GM21515 (cell line): ENCODE measurements at regions not wholly inside any gene's neighbourhood (a gene's known extent, or its start where the extent isn't known, plus 50 kb on each side); places are given as distances from the start of the nearest gene placed in this dataset.

Experiments
- ATAC-seq: cut with Tn5 transposase; IDR thresholded peaks from one replicate; pipeline ENCODE4 v1.9.1; 2021; ENCODE audit not compliant: unreplicated experiment

DNA sequence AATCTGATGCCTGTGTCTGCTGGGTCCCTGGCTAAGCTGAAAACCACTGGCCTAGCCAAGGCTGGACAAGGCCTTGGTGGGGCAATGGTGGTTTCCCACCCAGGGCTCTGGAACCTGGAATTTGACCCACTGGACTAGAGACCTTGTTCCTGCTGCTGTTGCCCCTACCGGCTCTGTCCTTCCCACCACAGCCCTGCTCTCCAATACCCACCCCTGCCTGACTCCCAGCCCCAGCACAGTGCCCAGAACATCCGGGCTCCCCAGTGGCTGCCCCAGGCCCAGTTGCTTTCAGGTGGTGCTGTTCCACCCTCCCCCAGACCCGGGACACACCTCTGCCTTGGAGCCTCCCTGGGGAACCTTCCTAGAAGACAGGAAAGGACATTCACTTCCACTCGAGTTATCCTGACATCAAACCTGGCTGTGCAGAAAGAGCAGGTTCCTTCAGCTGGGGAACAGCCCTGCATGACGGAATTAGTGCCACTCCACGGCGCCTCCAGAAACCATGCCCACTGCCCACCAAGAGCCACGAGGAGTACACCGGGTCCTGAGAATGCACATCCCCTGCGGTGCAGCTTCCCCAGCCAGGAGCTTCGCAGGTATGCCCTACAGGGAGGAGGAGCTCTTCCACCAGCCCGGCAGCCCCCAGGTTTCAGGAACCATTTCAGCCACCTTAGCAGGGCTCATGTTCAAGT, 152.8 kb downstream of the OAT start:
- no peak for ATAC-seq

DNA sequence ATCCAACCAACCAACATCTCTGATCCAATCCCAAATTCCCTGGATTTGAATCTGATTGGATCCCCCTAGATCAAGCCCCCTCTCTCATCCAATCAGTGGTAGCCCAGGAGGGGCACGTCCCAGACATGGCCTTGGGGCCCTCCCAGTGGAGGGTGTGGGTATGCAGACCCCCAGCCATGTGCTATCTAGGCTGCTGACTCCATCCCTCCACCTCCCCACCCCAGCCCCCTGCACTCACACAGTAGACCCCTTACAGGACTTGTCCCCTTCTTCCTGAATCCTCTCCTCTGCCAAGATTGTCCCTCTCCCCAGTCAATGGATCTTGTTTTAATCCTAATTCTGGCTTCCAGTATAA, 153.4 kb downstream of the OAT start:
- no peak for ATAC-seq

DNA sequence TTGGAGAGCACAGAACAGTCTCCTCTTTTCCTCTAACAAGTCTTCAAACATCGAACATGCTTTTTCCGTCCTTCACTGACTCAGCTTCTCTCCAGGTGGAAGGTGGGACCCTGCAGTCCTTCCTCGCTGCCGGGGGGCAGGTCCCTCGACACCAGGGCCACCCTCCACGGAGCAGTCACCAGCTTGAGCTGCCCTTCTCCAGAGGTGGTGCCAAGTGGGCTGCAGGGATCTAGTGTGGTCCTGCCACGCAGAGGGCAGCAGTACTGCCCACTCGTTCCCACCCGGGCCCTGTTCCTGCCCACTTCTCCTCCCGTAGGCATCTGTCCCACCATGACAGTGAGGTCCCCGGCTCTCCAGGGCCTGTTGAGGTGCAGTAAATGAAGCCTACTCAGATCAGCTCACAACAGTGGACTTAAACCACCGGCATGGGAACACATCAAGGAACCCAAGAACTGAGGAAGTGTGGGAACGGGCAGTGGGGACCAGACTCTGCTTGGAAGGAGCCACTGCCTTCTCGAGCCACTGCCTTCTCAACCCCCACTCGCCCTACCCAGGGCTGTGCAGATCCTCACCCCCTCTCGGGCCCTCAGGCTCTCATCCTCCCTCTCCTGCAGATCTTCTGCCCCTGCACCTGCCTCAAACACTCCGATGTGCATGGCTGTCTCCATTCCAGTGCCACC, 153.9 kb downstream of the OAT start:
- ATAC-seq: no peak

DNA sequence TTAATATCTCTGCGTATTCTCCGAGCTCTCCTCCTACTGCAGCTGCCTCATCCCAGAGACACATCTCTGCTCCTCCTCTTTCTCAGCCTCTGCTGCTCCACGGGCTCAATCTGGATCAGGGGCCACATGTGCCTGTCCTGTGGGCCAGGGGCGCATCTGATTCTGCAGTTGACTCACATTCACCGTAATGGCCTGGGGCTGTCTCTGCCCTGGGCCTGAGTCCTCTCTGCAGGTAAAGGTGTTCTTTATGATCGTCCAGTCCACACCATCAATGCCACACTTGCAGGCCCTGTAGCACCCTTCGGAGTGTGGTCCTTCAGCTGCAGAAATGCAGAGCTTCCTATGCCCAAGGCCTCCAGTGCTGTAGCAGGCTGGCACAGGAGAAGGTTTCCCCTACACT, 154.5 kb downstream of the OAT start:
- ATAC-seq: no peak

DNA sequence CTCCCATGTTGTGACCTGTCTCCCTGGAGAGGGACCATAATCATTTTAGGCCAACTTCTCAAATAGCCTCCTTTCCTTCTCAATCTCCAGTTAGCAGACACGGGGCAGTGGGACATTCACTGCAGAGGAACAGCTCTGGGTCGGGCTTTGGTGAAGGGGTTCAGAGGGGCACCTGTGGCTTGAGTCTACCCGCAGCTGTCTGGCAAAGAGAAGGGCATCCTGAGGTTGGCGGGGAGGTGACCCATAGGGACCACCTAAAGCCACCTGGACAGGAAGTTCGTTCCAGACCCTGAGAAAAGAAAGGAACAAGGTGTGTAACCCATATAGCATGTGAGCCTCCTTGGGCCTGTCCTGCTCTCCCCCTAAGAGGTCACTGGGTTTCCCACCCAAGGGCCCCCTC, 155.0 kb downstream of the OAT start:
- no peak for ATAC-seq

DNA sequence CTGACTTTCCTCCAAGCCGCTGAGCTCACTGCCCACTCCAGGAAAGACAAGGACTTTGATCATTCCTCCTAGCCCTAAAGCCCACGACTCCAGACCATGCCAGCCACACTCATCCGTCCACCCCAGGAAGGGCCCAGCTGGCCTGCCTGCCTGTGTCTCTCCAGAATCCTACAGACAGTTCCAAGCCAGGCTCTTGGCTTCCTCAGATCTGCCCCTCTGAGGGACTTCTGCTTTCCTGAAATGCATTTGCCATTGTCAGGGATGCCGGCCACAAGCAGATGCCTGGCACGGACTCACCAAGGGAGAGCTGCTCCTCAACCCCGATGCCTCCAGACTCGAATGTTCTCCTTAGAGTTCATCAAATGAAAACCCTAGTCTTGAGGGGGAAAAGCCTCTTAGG, 155.8 kb downstream of the OAT start:
- ATAC-seq: no peak

DNA sequence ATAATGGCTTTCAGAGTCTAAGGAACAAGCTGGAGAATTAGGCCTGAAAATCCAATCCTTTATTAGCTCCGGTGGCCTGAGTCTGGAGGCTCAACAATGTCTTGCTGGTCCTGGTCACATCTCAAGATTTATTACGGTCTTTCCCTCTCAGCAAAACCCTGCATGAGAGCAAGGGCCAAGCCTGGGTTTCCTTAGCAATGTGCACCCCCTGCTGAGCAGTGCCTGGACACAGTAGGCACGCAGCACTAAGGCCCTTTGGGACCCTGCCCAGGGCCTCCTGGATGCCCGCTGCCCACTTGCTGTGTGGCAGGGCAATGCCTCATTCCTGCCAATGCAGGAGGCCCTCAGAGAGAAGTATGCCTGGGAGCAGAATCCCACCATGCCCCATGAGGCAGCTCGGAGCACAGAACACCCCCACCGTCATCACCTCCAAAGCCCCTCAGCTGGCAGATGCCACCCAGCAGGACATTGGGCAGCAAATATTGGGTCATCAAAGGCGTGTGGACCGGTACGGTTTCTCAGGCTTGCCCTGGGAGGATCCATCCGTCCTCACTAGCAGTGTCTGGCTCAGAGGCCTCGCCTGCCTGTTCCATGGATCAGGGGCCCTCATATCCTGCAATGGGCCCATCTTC, 156.4 kb downstream of the OAT start:
- ATAC-seq: no peak

DNA sequence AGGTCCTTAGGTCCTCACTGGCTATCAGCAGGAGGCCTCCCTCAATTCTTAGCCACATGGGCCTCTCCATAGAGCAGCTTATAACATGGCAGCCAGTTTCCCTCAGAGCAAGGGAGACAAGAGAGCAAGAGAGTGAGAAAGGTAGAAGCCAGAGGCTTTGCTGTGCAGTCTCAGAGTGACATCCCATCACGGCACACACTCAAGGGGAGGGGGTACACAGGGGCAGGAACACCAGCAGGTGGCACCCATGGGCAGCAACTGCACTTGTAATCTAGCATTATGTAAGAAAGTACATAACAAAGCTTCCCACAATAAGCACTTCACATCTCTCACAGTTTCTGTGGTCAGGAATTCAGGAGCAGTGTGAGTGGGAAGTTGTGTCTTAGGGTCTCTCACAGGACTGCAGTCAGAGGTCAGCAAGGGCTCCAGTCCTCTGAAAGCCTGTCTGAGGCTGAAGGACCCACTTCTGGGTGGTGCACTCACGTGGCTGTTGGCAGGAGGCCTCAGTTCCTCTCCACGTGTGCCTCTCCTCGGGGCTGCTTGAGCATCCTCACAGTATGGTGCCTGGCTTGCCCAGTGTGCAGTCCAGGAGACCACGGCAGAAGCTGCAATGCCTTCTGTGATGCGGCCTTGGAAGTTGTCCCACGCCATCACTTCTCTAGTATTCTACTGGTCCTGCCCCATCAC, 159.4 kb downstream of the OAT start:
- ATAC-seq: no peak

DNA sequence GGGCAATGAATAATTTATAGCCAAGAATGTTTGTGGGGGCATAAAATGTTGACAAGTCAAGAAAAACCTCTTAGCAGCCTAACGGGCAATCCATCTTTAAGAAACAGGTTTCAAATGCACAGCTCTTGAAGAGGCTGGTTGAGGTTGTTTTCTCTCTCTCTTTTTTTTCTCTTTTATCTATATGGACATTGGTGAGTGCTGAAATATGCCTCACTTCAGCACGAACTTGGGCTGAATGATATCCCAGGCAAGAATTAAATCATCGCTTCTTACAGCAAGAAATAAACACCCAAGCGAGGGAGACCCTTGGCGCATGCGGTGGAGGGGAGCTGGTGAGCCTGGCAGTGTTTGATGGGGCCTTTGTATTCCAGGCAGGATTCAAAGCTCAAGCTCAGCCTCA, 160.9 kb downstream of the OAT start:
- ATAC-seq: no peak

DNA sequence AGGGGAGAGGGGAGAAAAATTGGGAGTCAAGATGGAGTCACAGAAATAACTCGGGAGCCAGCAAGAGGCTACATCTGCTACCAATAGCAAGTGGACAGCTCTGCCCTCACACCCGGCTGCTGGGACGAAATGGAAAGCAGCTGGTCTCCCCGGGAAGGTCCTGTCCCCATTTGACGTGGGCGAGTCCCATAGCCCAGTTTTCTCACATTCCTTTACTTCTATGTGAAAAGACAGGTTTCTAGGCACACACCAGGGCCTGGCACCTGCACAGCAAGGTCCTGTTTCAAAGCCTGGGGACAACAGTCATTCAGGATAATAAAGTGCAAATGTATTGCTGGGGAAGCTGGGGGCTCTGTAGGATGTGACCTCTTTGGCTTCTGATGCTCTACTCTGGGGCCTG, 162.6 kb downstream of the OAT start:
- no peak for ATAC-seq

DNA sequence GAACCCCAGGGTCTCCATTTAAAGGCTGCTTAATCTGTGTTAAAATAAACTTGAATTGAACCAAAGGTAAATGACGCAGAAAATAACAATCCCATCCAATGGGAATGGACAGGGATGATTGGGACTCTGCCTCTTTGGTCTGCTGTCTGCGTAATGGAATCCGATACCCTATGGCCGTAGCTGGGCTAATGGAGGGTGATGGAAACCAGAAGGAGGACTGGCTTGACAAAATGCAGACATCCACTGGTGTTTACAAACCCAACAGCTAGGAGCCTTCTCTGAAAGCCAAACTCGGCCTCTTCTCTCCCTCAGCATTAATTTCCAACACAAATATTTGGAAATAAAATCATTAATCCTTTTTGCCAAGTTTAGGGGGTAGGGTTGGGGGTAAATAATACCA, 162.2 kb upstream of the CHST15 start:
- no peak for ATAC-seq

DNA sequence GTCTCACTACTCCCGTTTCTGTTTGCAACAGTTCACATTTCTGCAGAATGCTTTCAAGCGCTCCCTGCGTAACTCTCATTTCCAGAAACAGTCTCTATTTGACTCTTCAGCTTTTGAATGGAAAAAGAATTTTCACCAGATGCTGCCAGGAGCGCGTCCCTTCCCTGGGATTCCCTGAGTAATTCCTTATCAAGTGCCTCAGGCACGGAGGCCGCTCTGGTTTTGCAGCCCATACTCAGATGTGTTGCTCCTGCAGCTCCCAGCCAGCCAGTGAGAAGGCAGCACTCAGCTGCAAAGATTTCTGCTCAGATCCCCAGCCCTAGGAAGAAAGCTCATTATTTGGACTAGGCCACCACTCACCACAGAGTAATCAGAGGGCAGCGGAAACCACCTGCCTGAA, 161.1 kb upstream of the CHST15 start:
- no peak for ATAC-seq

DNA sequence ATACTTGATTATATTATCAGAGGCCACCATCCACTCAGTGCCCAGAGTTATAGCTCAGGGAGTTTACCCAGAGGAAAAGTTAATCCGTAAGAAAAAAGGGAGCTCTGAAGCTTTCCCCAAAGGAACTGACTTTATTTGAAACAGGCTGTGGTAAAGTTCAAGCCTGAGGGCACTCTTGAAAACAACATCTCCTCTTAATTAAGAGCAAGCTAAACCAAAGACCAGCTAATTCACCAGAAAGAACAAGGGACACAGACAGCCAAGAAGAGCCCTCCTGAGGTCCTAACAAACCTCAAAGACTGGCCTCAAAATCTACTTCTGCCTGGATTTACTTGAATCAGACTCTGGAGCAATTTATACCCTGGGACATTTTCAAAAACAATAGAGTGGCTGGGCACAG, 159.6 kb upstream of the CHST15 start:
- no peak for ATAC-seq

DNA sequence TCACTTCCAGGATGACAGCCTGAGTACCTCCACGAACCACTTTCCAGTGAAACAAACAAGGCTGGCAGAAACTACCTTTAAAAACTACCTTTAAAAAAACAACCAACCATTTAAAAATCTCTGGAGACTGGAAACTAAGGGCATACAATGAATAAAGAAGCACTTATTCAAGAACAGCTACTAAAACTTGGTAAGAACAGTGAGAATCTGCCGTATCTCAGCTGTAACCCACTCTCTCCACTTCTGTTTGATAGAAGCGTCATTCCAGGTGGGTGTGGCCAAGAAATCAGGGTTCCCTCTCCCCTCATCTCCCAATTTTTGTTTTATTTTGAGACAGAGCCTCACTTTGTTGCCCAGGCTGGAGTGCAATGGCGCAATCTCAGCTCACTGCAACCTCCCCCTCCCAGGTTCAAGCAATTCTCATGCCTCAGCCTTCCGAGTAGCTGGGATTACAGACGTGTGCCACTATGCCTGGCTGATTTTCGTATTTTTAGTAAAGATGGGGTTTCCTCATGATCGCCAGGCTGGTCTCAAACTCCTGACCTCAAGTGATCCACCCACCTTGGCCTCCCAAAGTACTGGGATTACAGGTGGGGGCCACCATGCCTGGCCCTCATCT, 158.8 kb upstream of the CHST15 start:
- ATAC-seq: no peak

DNA sequence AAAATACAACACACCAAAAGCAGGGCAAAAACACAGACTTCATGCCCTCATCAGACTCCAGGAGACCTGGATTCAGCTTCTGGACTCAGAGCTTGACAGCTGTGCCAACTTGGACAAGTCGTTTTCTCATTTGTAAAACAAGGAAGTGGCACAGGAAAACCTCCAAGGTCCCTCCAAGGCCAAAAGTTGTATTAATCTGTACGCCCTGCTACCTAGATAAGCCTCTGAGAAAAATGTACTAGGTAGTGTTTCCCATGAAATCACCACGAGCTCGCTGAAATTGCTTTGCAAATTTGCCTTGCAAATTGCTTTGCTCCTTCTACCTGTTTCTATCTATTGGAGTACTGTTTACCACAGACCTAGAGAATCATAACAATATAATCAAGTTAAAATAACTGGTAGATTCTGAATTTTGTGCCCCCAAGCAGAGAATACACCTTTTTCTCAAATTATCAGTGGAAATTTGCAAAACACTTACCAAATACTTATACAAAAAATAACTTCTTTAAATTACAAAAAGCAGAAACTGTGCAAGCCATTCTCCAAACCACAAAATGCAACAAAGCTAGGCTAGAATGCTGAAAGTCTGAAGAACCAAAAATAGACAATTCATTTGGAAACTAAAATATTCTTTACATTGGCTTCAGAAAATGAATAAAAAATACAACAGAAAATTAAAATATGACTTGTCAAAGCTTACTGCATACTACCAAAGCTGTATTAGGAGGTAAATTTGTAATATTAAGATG, 158.1 kb upstream of the CHST15 start:
- ATAC-seq: no peak

DNA sequence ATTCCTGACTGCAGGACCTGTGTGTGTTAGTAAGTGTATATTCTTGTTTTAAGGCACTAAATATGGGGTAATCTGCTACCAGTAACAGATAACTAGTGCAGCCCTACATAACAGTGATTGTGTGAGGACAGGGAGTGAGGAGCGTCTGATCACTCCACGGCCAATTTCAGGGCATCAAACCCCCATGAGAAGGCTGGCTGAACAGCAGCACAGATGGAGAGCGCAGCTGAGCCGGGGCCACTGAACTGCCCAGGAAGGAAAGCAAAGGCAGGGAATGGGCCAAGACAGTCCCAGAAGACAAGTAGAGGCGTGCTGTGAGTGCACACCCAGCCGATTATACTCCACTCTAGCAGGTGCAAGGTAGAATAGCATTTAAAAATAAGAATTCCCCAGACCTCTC, 157.1 kb upstream of the CHST15 start:
- no peak for ATAC-seq

DNA sequence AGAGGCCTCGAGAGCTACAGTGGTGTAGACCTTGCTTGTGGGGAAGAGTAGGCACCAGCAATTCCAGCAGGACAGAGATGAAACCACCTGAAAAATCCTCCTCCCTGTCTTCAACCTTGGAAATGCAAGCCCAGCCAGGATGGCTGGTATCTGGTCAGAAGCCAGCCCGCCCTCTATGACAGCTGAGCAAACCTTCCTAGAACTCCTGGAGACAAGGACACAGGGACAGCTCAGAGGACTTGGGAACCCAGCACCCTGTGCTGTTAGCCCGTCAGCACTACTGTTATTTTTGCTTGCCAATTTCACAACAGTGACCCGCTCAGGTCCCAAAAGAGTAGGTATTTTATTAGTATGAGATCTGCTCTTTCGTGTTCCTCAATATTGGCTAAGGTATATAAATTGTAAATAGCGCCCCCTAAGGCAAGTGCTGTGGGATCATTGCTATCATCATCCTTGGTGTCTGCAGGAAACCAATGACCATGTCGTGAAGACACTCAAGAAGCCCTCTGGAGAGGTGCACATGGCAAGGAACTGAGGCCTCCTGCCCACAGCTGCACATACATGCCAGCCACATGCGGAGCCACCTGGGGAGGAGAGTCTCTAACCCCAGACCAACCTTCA, 156.5 kb upstream of the CHST15 start:
- no peak for ATAC-seq

DNA sequence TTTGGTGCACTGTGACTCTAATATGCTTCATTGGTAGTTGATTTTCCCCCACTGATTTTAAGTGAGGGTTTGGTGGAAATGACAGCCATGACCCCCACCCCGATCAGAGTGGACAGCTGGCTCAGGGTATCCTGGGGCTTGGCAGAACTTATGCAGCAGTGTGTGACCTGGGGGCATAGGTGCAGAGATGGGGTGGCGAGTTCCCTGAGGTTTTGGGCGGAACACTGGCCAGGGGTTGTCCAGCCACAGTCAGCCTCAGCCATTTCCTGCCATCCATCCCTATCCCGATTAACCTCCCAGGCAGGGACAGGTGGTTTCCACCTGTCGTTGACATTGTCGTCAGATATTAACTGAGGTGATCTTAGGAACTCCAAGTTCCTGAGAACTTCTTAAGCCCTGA, 155.8 kb upstream of the CHST15 start:
- no peak for ATAC-seq

DNA sequence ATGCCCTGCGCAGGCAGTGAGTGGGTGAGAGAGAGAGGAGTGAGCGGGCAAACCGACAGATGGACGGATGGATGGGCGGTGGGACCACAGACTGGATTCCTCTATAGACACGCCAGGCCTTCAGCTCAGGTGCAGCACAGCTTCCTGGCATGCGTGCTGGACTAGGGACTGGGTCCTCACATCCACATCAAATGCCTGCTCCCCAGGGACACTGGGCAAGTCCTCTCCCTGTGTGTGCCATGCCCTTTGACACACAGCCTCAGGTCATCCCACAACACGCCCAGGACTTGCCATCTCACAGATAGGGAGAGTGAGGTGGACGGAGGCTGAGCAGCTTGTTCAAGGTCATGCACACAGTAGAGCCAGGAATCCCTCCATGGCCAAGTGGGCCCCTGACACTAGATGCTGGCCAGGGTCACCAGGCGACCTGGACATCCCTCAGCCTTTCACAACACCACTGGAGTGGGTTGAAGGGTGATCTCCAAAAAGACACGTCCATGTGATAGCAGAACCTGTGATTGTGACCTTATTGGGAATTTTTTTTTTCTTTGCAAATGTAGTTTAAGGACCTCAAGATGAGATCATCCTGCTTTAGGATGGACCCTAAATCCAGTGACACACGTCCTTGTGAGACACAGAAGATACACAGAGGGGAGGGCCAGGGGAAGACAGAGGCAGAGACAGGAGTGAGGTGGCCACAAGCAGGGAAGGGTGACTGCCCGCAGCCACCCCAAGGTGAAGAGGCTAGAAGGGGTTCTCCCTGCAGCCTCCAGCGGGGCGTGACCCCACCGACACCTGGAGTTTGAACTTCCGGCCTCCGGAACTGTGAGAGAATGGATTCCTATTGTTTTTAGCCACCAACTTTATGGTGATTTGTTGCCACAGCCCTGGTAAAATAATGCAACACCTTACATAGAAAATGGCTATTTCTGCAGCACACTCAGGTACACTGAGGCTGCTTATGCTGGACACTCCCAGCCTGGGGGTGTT, 155.0 kb upstream of the CHST15 start:
- no peak for ATAC-seq
